ENCODE measurements at regions not wholly inside any gene's neighbourhood (a gene's known extent, or its start where the extent isn't known, plus 50 kb on each side); places are given as distances from the start of the nearest gene placed in this dataset.

DNA sequence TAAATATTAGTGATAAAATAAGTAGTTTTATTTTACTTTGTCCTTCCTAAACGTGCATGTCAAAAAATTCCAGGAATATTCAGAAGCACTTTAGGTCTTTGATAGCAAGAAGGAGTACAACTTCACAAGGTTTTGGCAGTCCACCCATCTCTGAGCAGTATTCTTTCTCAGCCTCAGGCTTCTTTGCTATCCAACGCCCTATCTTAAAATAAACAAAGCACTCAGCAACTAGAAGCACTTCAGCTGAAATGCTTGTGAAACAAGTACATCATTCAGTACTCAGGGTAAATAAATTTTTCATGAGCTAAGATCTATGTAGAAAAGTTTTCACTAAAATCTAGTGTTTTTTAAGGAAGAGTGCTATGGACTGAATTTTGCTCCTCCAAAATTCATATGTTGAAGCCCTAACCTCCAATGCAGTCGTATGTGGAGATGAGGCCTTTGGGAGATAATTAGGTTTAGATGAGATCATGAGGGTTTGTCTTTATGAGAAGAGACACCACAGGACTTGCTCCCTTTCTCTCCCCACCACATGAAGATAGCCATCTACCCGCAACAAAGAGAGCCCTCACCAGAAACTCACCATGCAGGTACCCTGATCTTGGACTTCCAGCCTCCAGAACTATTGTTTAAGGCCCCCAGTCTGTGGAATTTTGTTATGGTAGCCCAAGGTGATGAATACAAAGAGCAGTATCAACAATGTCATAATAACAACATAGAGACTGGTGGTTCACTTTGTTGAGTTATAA lies 539.1 kb downstream of the TFAP2A start:
- Mint-ChIP-seq H3K9me3 (peaks cover 13 to 18% of the 10 kb centered on the region in 2 experiments; a peak in 4 of 5 replicates), H3K4me3 (no peak overlapping the region), H3K27ac (no peak overlapping the region), H3K36me3 (ENCODE audit: insufficient read depth in 1 of 3, low read depth in 3 of 3) (peaks cover 0 to 13% (median 0%) of the 10 kb centered on the region in 3 experiments; a peak in 2 of 7 replicates), H3K27me3 (ENCODE audit: low read depth) (no peaks in the 10 kb centered on the region), H3K4me1 (no peaks in the 10 kb centered on the region)
- H3K23ac ChIP-seq (ENCODE audit: insufficient read length, low read depth, low read length), result no peak overlapping the region
- H3K14ac ChIP-seq (ENCODE audit: insufficient read depth, low read length), result no peak overlapping the region
- no peak overlapping the region for H3K9ac ChIP-seq (ENCODE audit: extremely low read depth, insufficient read length, low read length)
- no peak overlapping the region for H2AFZ ChIP-seq (ENCODE audit: low read length)
- no peak overlapping the region for H3K4ac ChIP-seq (ENCODE audit: low read depth, low read length)
- H4K5ac ChIP-seq (ENCODE audit: insufficient read length, low read depth, low read length), result no peak overlapping the region
- no peak overlapping the region for H3K4me2 ChIP-seq (ENCODE audit: insufficient read depth, insufficient read length, low read length)
- H3K79me1 ChIP-seq (ENCODE audit: insufficient read depth, low read depth, low read length, poor library complexity, severe bottlenecking), result no peaks in the 10 kb centered on the region
- H4K91ac ChIP-seq (ENCODE audit: insufficient read length, low read depth, low read length), result no peak overlapping the region
- H2BK20ac ChIP-seq (ENCODE audit: low read depth, low read length, poor library complexity, severe bottlenecking), result no peak overlapping the region
- no peak overlapping the region for H3K27ac ChIP-seq (ENCODE audit: insufficient read length, low read depth, low read length)
- no peaks in the 10 kb centered on the region for H3K9me3 ChIP-seq (ENCODE audit: control insufficient read depth, low read depth, low read length)
- H3K79me2 ChIP-seq (ENCODE audit: insufficient read depth, low read length), result no peaks in the 10 kb centered on the region
- H2BK12ac ChIP-seq (ENCODE audit: insufficient read length, low read depth, low read length), result no peak overlapping the region
- H2BK5ac ChIP-seq (ENCODE audit: insufficient read length, low read length), result no peak overlapping the region
- H3K23me2 ChIP-seq (ENCODE audit: insufficient read length, low read depth, low read length, poor library complexity, severe bottlenecking), result no peaks in the 10 kb centered on the region
- no peak overlapping the region for H3K18ac ChIP-seq (ENCODE audit: insufficient read length, low read depth, low read length)
- no peak overlapping the region for H4K8ac ChIP-seq (replicated peaks; ENCODE audit: insufficient read length, low read depth, low read length)
- H3K27me3 ChIP-seq (ENCODE audit: insufficient read depth, low read length), result no peaks in the 10 kb centered on the region
- no peak overlapping the region for H3K56ac ChIP-seq (ENCODE audit: insufficient read length, low read depth, low read length)
- WGBS (ENCODE audit: extremely low coverage, insufficient read length, low lambda C conversion rate), result no CpG with 5 or more reads among the region's 4 CpGs
- no peak for DNase-seq
- H3T11ph ChIP-seq (ENCODE audit: low read length), result no peak overlapping the region
- no peak overlapping the region for H2BK15ac ChIP-seq (ENCODE audit: low read depth, low read length)
- H4K20me1 ChIP-seq (ENCODE audit: control insufficient read depth, insufficient read depth, insufficient read length), result no peaks in the 10 kb centered on the region
- H3K4me1 ChIP-seq (ENCODE audit: insufficient read depth, low read length), result no peaks in the 10 kb centered on the region
- TF ChIP-seq, protein P1, sequence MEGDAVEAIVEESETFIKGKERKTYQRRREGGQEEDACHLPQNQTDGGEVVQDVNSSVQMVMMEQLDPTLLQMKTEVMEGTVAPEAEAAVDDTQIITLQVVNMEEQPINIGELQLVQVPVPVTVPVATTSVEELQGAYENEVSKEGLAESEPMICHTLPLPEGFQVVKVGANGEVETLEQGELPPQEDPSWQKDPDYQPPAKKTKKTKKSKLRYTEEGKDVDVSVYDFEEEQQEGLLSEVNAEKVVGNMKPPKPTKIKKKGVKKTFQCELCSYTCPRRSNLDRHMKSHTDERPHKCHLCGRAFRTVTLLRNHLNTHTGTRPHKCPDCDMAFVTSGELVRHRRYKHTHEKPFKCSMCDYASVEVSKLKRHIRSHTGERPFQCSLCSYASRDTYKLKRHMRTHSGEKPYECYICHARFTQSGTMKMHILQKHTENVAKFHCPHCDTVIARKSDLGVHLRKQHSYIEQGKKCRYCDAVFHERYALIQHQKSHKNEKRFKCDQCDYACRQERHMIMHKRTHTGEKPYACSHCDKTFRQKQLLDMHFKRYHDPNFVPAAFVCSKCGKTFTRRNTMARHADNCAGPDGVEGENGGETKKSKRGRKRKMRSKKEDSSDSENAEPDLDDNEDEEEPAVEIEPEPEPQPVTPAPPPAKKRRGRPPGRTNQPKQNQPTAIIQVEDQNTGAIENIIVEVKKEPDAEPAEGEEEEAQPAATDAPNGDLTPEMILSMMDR (conservative IDR thresholded peaks at IDR 0.05), result no peak
- no peak overlapping the region for H2BK120ac ChIP-seq (ENCODE audit: low read depth, low read length, poor library complexity, severe bottlenecking)
- no peak overlapping the region for H2AK5ac ChIP-seq (ENCODE audit: insufficient read length, low read length)

Data from H9 (cell line).